GM10266 (cell line): ENCODE measurements at regions not wholly inside any gene's neighbourhood (a gene's known extent, or its start where the extent isn't known, plus 50 kb on each side); places are given as distances from the start of the nearest gene placed in this dataset.

Source experiments
- DNase-seq: peaks from one replicate; pipeline ENCODE4 v3.0.0; 2012; ENCODE audit errors: extremely low spot score
- CTCF ChIP-seq: IDR thresholded peaks from 2 replicates; pipeline ENCODE4 v1.5.1; 2012; ENCODE audit warnings: mild to moderate bottlenecking, low read depth; ENCODE audit not compliant: control insufficient read depth, insufficient read depth; ENCODE audit errors: missing control alignments

GRCh38 chr13:86937316-86937715 is 733.9 kb upstream of the SLITRK5 start:
- TF ChIP-seq CTCF, result no peak
- DNase-seq, result no peak

DNA sequence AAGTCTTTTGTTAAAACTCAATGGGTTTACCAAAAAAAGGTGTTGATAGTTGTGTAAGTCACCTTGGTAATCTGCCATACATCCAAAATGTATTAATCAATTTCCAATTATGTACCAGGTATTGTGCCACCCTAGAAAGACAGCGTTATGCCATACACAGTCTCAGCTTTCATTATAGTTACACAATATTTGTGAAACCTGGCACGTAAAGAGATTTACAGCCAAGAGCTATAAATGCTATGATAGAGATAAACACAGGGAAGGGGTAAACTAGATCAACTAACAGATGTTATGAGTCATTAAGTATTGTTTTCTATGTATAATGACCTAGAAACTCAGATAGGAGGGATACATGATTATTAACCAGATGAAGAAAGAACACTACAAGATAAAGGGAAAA is 725.6 kb upstream of the SLITRK5 start:
- no peak for TF ChIP-seq CTCF
- no peak for DNase-seq

GRCh38 chr13:86946734-86947133 is 724.4 kb upstream of the SLITRK5 start:
- no peak for DNase-seq
- TF ChIP-seq CTCF, result no peak

GRCh38 chr13:86954341-86954740 is 716.8 kb upstream of the SLITRK5 start:
- DNase-seq, result no peak
- no peak for TF ChIP-seq CTCF

GRCh38 chr13:86960876-86961275 is 710.3 kb upstream of the SLITRK5 start:
- DNase-seq, result no peak
- TF ChIP-seq CTCF, result no peak

GRCh38 chr13:86974251-86974994 is 696.7 kb upstream of the SLITRK5 start:
- no peak for DNase-seq
- TF ChIP-seq CTCF, result no peak

DNA sequence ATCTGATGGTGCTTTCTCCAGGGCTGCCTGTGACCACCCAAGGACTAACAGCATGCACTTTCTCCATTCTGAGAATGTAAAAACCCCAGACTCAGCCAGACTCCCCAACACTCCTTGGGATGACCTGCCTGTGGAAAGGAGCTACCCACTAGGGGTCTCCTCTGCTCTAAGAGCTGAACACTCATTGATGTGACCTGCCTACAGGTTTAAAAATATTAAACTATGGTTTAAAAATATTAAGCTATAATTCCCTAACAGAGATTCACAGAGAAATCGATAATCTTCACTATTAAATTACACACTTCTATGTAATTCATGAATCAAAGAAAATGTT is 696.2 kb upstream of the SLITRK5 start:
- no peak for TF ChIP-seq CTCF
- no peak for DNase-seq
